DMS114 treated with DMSO at 0.1 percent for 48 hours (cell line): ENCODE measurements at regions not wholly inside any gene's neighbourhood (a gene's known extent, or its start where the extent isn't known, plus 50 kb on each side); places are given as distances from the start of the nearest gene placed in this dataset.

Source experiments
- DNase-seq: peaks from one replicate; lab custom pipeline; 2025; ENCODE audit not compliant: unreplicated experiment; lab: John Stamatoyannopoulos, UW

GRCh38 chr12:23431006-23431405 is 518.5 kb downstream of the SOX5 start:
- DNase-seq = no peak

GRCh38 chr12:23433121-23433520 is 516.3 kb downstream of the SOX5 start:
- no peak for DNase-seq

- DNase-seq = no peak
Measured at GRCh38 chr12:23434154-23434553, 515.3 kb downstream of the SOX5 start.

GRCh38 chr12:23446746-23447145 is 502.7 kb downstream of the SOX5 start:
- DNase-seq = no peak

- no peak for DNase-seq
Measured at GRCh38 chr12:23450810-23451209, 498.7 kb downstream of the SOX5 start.

- DNase-seq = no peak
Measured at GRCh38 chr12:23455283-23455682, 494.2 kb downstream of the SOX5 start.

GRCh38 chr12:23458640-23459039 is 490.8 kb downstream of the SOX5 start:
- DNase-seq = no peak

- no peak for DNase-seq
Measured at GRCh38 chr12:23462546-23462945, 486.9 kb downstream of the SOX5 start.

GRCh38 chr12:23463172-23463571 is 486.3 kb downstream of the SOX5 start:
- no peak for DNase-seq

GRCh38 chr12:23464241-23464812 is 485.1 kb downstream of the SOX5 start:
- no peak for DNase-seq

GRCh38 chr12:23472329-23472971 is 477.0 kb downstream of the SOX5 start:
- DNase-seq = no peak

- no peak for DNase-seq
Measured at GRCh38 chr12:23473071-23473470, 476.4 kb downstream of the SOX5 start.

- DNase-seq = no peak
Measured at GRCh38 chr12:23474438-23474976, 475.0 kb downstream of the SOX5 start.
